H1 (cell line): ENCODE measurements at regions not wholly inside any gene's neighbourhood (a gene's known extent, or its start where the extent isn't known, plus 50 kb on each side); places are given as distances from the start of the nearest gene placed in this dataset.

Experiments
- CTCF ChIA-PET: fragments of 300-600 bp; sonication (Branson Sonifier 250); formaldehyde crosslinking; loops from one replicate; lab custom pipeline; 2021; ENCODE audit not compliant: partially characterized antibody; lab: Charles Lee
- POLR2A ChIA-PET: fragments of 300-600 bp; sonication (Branson Sonifier 250); formaldehyde crosslinking; loops from one replicate; lab custom pipeline; 2021; ENCODE audit warnings: inconsistent platforms; ENCODE audit not compliant: partially characterized antibody; lab: Charles Lee
- DNase-seq, 2 experiments: peaks; one replicate each; pipeline versions ENCODE4 v3.0.0 to v3.0.0-alpha.2; 2010 to 2022; ENCODE audit warnings: low spot score in 2 of 2, low read depth in 1 of 2, mixed read lengths in 1 of 2
- FAIRE-seq: peaks from 2 replicates; lab custom pipeline; 2011; peaks lifted over from hg19 to GRCh38; lab: Jason Lieb, UNC
- H2AFZ ChIP-seq: 2 replicates; pipeline ENCODE4 v1.8.1; 2012; ENCODE audit warnings: low read length, inconsistent platforms
- H2AK5ac ChIP-seq: 2 replicates; pipeline ENCODE4 v1.6.1; 2013; ENCODE audit warnings: low read depth, low read length
- H2BK120ac ChIP-seq: replicated peaks from 2 replicates; pipeline ENCODE3; 2013; ENCODE audit warnings: low read depth, low read length, inconsistent platforms
- H2BK12ac ChIP-seq: 2 replicates; pipeline ENCODE4 v1.6.1; 2013; ENCODE audit warnings: low read depth, low read length
- H2BK15ac ChIP-seq: 2 replicates; pipeline ENCODE4 v1.6.1; 2013; ENCODE audit warnings: low read length
- H2BK20ac ChIP-seq: 2 replicates; pipeline ENCODE4 v1.6.1; 2013; ENCODE audit warnings: low read length
- H2BK5ac ChIP-seq: 2 replicates; pipeline ENCODE4 v1.6.1; 2013; ENCODE audit warnings: low read depth, low read length
- H3K14ac ChIP-seq: 2 replicates; pipeline ENCODE4 v1.6.1; 2013; ENCODE audit warnings: inconsistent platforms; ENCODE audit not compliant: insufficient read length
- H3K18ac ChIP-seq: 2 replicates; pipeline ENCODE4 v1.6.1; 2013; ENCODE audit warnings: low read length; ENCODE audit errors: extremely low read depth
- H3K23ac ChIP-seq: 2 replicates; pipeline ENCODE4 v1.6.1; 2013; ENCODE audit warnings: inconsistent platforms; ENCODE audit not compliant: insufficient read length
- H3K23me2 ChIP-seq: 2 replicates; pipeline ENCODE4 v1.6.1; 2013; ENCODE audit warnings: low read depth, low read length
- H3K27ac ChIP-seq: 2 replicates; pipeline ENCODE4 v1.6.1; 2011; ENCODE audit warnings: low read depth, low read length, inconsistent platforms
- H3K27me3 ChIP-seq, 4 experiments: replicated peaks in 1 of 4; 1 replicate in 1 of 4; 2 replicates in 3 of 4; pipeline versions ENCODE4 v1.6.1 to v1.8.1; 2011 to 2013; ENCODE audit warnings: low read length in 3 of 4, mild to moderate bottlenecking in 3 of 4, inconsistent platforms in 2 of 4, mixed read lengths in 2 of 4, moderate library complexity in 1 of 4; ENCODE audit not compliant: control insufficient read depth in 3 of 4, insufficient read depth in 3 of 4; ENCODE audit errors: extremely low read depth in 1 of 4
- H3K36me3 ChIP-seq, 4 experiments: 2 replicates each; pipeline versions ENCODE4 v1.6.1 to v1.8.1; 2011 to 2013; ENCODE audit warnings: mild to moderate bottlenecking in 4 of 4, low read length in 3 of 4, moderate library complexity in 2 of 4, control low read depth in 1 of 4, inconsistent platforms in 1 of 4; ENCODE audit not compliant: insufficient read depth in 4 of 4, control insufficient read depth in 2 of 4
- H3K4ac ChIP-seq: replicated peaks from 2 replicates; pipeline ENCODE3; 2013; ENCODE audit warnings: low read length, low read depth, mixed read lengths, inconsistent platforms; ENCODE audit not compliant: insufficient read length
- H3K4me1 ChIP-seq, 4 experiments: replicated peaks in 1 of 4; 1 replicate in 1 of 4; 2 replicates in 3 of 4; pipeline versions ENCODE4 v1.6.1 to v1.8.1; 2011 to 2013; ENCODE audit warnings: low read length in 3 of 4, inconsistent platforms in 2 of 4, mixed read lengths in 1 of 4; ENCODE audit not compliant: insufficient read depth in 4 of 4, control insufficient read depth in 3 of 4
- H3K4me2 ChIP-seq, 2 experiments: 2 replicates each; pipeline versions ENCODE4 v1.6.1 to v1.8.1; 2011 to 2013; ENCODE audit warnings: low read depth in 2 of 2, low read length in 2 of 2, control low read depth in 1 of 2, inconsistent platforms in 1 of 2, mild to moderate bottlenecking in 1 of 2; ENCODE audit not compliant: insufficient read depth in 1 of 2
- H3K4me3 ChIP-seq, 4 experiments: fragments of 200-600, 300-600 bp in 1 of 4; sonication (generic), shearing (Covaris generic), sonication (Bioruptor Twin) in 1 of 4; 2 replicates each; pipeline versions ENCODE4 v1.5.1 to v1.8.1; 2011 to 2016; ENCODE audit warnings: low read length in 4 of 4, low read depth in 3 of 4, control low read depth in 2 of 4, inconsistent platforms in 2 of 4, mild to moderate bottlenecking in 2 of 4, mixed read lengths in 1 of 4, moderate library complexity in 1 of 4; ENCODE audit not compliant: insufficient read depth in 2 of 4; ENCODE audit errors: extremely low read depth in 1 of 4
- H3K56ac ChIP-seq: replicated peaks from 2 replicates; pipeline ENCODE3; 2013; ENCODE audit warnings: low read depth, mild to moderate bottlenecking, mixed read lengths, low read length, inconsistent platforms; ENCODE audit not compliant: insufficient read length
- H3K79me1 ChIP-seq: 2 replicates; pipeline ENCODE4 v1.6.1; 2013; ENCODE audit warnings: low read depth, low read length, control low read depth
- H3K79me2 ChIP-seq, 2 experiments: 2 replicates each; pipeline versions ENCODE4 v1.6.1 to v1.8.1; 2012 to 2013; ENCODE audit warnings: low read length in 2 of 2, mild to moderate bottlenecking in 2 of 2, inconsistent platforms in 1 of 2; ENCODE audit not compliant: insufficient read depth in 2 of 2, control insufficient read depth in 1 of 2
- H3K9ac ChIP-seq, 4 experiments: replicated peaks in 1 of 4; 1 replicate in 1 of 4; 2 replicates in 3 of 4; pipeline versions ENCODE4 v1.6.1 to v1.8.1; 2011 to 2013; ENCODE audit warnings: low read depth in 3 of 4, low read length in 3 of 4, control low read depth in 2 of 4, mild to moderate bottlenecking in 2 of 4, moderate library complexity in 2 of 4, inconsistent platforms in 1 of 4; ENCODE audit errors: extremely low read depth in 1 of 4
- H3K9me3 ChIP-seq, 2 experiments: 2 replicates each; pipeline versions ENCODE4 v1.6.1 to v1.8.1; 2012 to 2013; ENCODE audit warnings: mild to moderate bottlenecking in 2 of 2, moderate library complexity in 2 of 2, control low read depth in 1 of 2, inconsistent platforms in 1 of 2, low read depth in 1 of 2, low read length in 1 of 2, mixed read lengths in 1 of 2; ENCODE audit not compliant: insufficient read depth in 2 of 2
- H4K20me1 ChIP-seq, 2 experiments: replicated peaks in 1 of 2; 2 replicates each; pipeline versions ENCODE3 to v1.8.1; 2011 to 2013; ENCODE audit warnings: inconsistent platforms in 2 of 2, low read length in 2 of 2, mild to moderate bottlenecking in 1 of 2; ENCODE audit not compliant: insufficient read depth in 2 of 2, control insufficient read depth in 1 of 2
- H4K5ac ChIP-seq: 2 replicates; pipeline ENCODE4 v1.6.1; 2013; ENCODE audit warnings: low read length, low read depth, mixed read lengths, inconsistent platforms; ENCODE audit not compliant: insufficient read length
- H4K8ac ChIP-seq: 2 replicates; pipeline ENCODE4 v1.8.0; 2013; ENCODE audit warnings: mild to moderate bottlenecking, moderate library complexity, low read length, inconsistent platforms; ENCODE audit not compliant: insufficient read depth; ENCODE audit errors: extremely low read depth
- H4K91ac ChIP-seq: replicated peaks from 2 replicates; pipeline ENCODE3; 2013; ENCODE audit warnings: low read length, mixed read lengths, inconsistent platforms; ENCODE audit not compliant: insufficient read length
- ASH2L ChIP-seq: fragments of 200-600, 300-600 bp; sonication (generic); IDR thresholded peaks from one replicate; pipeline ENCODE4 v1.7.1; 2017; ENCODE audit warnings: low read length
- ATF3 ChIP-seq: IDR thresholded peaks from 2 replicates; pipeline ENCODE4 v1.6.1; 2011; ENCODE audit warnings: low read depth, mild to moderate bottlenecking, low read length; ENCODE audit not compliant: insufficient read depth
- BCL11A ChIP-seq, 2 experiments: IDR thresholded peaks; one replicate each; pipeline ENCODE4 v1.6.1; 2011; ENCODE audit warnings: low read depth in 2 of 2, low read length in 2 of 2, mild to moderate bottlenecking in 2 of 2
- HDAC2 ChIP-seq, 2 experiments: fragments of 300-600 bp in 1 of 2; sonication (generic) in 1 of 2; IDR thresholded peaks; 2 replicates each; pipeline ENCODE4 v1.6.1; 2011 to 2012; ENCODE audit warnings: low read depth in 2 of 2, low read length in 2 of 2, mild to moderate bottlenecking in 2 of 2, moderate library complexity in 2 of 2, borderline replicate concordance in 1 of 2, inconsistent platforms in 1 of 2
- MAX ChIP-seq: IDR thresholded peaks from 2 replicates; pipeline ENCODE4 v1.6.1; 2012; ENCODE audit warnings: inconsistent platforms
- NANOG ChIP-seq: IDR thresholded peaks from 2 replicates; pipeline ENCODE4 v1.6.1; 2011; ENCODE audit warnings: low read length, low read depth, mild to moderate bottlenecking, inconsistent platforms; ENCODE audit not compliant: insufficient read depth, poor library complexity, severe bottlenecking
- SP2 ChIP-seq: IDR thresholded peaks from 2 replicates; pipeline ENCODE4 v1.6.1; 2012; ENCODE audit warnings: mild to moderate bottlenecking, low read length, inconsistent platforms
- TAF1 ChIP-seq: IDR thresholded peaks from 2 replicates; pipeline ENCODE4 v1.6.1; 2011; ENCODE audit warnings: mild to moderate bottlenecking, low read depth, low read length
- TAF7 ChIP-seq: optimal IDR thresholded peaks from 2 replicates; pipeline ENCODE3; 2011; ENCODE audit warnings: low read depth, mild to moderate bottlenecking, inconsistent platforms, low read length, moderate library complexity, borderline replicate concordance
- YY1 ChIP-seq: IDR thresholded peaks from 2 replicates; pipeline ENCODE4 v1.6.1; 2011; ENCODE audit warnings: low read depth, mild to moderate bottlenecking, low read length
- WGBS, 2 experiments: shearing (Covaris generic) in 1 of 2; methylation state at CpG; one replicate each; pipeline versions ENCODE4 v1.1.6 to v1.1.7; 2013 to 2015; ENCODE audit warnings: low lambda C conversion rate in 2 of 2, mixed read lengths in 2 of 2, inconsistent platforms in 1 of 2, low coverage in 1 of 2, missing lambda C conversion rate in 1 of 2; ENCODE audit not compliant: insufficient replicate concordance in 2 of 2, insufficient coverage in 1 of 2, insufficient read length in 1 of 2; ENCODE audit errors: extremely low coverage in 1 of 2, missing lambda C conversion rate in 1 of 2; 5-methylcytosine and 5-hydroxymethylcytosine counted together

DNA sequence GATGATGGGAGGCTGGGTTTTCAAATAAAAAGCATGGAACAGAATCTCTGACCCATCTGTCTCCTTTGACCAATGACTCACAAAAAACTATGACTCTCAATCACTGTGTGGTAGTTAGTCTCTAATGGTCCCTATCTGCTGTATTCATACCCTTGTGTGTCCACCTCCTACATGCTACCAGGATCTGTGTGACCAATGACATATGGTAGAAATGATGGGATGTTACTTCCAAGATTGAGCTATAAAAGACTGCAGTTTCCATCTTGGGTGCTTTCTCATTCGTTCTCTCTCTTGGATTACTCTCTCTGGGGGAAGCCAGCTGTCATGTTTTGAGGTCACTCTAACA is 144.7 kb upstream of the BTG1 start:
- Histone ChIP-seq H3K9me3 (no peaks in the 10 kb centered on the region; a peak in 1 of 4 replicates), H3K4me2 (no peak overlapping the region)
- TF ChIP-seq ASH2L (no peak), YY1 (no peak), MAX (no peak), TAF1 (no peak), BCL11A (IDR thresholded peaks at IDR 0.05; ENCODE audit: low read depth in 2 of 2, low read length in 2 of 2) (no peak), ATF3 (no peak), TAF7 (no peak), SP2 (no peak), NANOG (no peak), HDAC2 (IDR thresholded peaks at IDR 0.05; ENCODE audit: borderline replicate concordance in 1 of 2, low read depth in 2 of 2, low read length in 2 of 2) (no peak)

More for the DNA sequence above, 144.7 kb upstream of the BTG1 start:
- H3K27me3 ChIP-seq: no peaks in the 10 kb centered on the region
- no peaks in the 10 kb centered on the region for H3K79me1 ChIP-seq
- H4K20me1 ChIP-seq: no peaks in the 10 kb centered on the region
- no peak overlapping the region for H3K4me3 ChIP-seq
- FAIRE-seq (no peak), DNase-seq (no peak)
- no peak overlapping the region for H3K9ac ChIP-seq
- no peaks in the 10 kb centered on the region for H3K36me3 ChIP-seq
- no peak overlapping the region for H2BK120ac ChIP-seq
- no peak overlapping the region for H2BK20ac ChIP-seq
- no peak overlapping the region for H2BK12ac ChIP-seq
- H4K8ac ChIP-seq: no peak overlapping the region
- H3K23ac ChIP-seq: no peak overlapping the region
- H3K27ac ChIP-seq: no peak overlapping the region
- no peak overlapping the region for H4K5ac ChIP-seq
- no peak overlapping the region for H2BK5ac ChIP-seq
- 100% methylated on average over 1 of the region's 1 CpG; no CpG with 5 or more reads in 1 of the 2 experiments for WGBS, 2 experiments
- no peak overlapping the region for H3K14ac ChIP-seq
- 0 out of 2 replicates have a peak overlapping the region, but pooled peaks have one; percentile 28 for H2AFZ ChIP-seq
- H3K79me2 ChIP-seq: no peaks in the 10 kb centered on the region
- H3K23me2 ChIP-seq: no peaks in the 10 kb centered on the region
- no peak overlapping the region for H4K91ac ChIP-seq
- no peaks in the 10 kb centered on the region for H3K4me1 ChIP-seq
- H3K4ac ChIP-seq: no peak overlapping the region
- H3K56ac ChIP-seq: no peak overlapping the region
- ChIA-PET POLR2A (no interaction called here), CTCF (interaction anchor here (0.7 kb wide), 1 partner anchor 34 kb away, joined by 3 read pairs; no protein-coding TSS in a partner anchor)
- H2BK15ac ChIP-seq: no peak overlapping the region
- H3K18ac ChIP-seq: no peak overlapping the region
- no peak overlapping the region for H2AK5ac ChIP-seq
